ENCODE measurements at regions not wholly inside any gene's neighbourhood (a gene's known extent, or its start where the extent isn't known, plus 50 kb on each side); places are given as distances from the start of the nearest gene placed in this dataset.

- FAIRE-seq, result no peak
These were observed 91.3 kb downstream of the VEGFA start for GRCh38 chr6:43861212-43861894.

- FAIRE-seq, result no peak
These were observed 90.3 kb downstream of the VEGFA start for GRCh38 chr6:43860285-43860684.

- FAIRE-seq, result no peak
These were observed 89.2 kb downstream of the VEGFA start for GRCh38 chr6:43859213-43859612.

GRCh38 chr6:43858161-43859153 is 88.4 kb downstream of the VEGFA start:
- no peak for FAIRE-seq

GRCh38 chr6:43856005-43856765 is 86.2 kb downstream of the VEGFA start:
- no peak for FAIRE-seq

GRCh38 chr6:43855247-43855646 is 85.2 kb downstream of the VEGFA start:
- no peak for FAIRE-seq

- no peak for FAIRE-seq
These were observed 83.1 kb downstream of the VEGFA start for GRCh38 chr6:43853066-43853650.

GRCh38 chr6:43852350-43852864 is 82.4 kb downstream of the VEGFA start:
- FAIRE-seq, result no peak

- no peak for FAIRE-seq
These were observed 81.3 kb downstream of the VEGFA start for GRCh38 chr6:43851204-43851865.

- FAIRE-seq, result no peak
These were observed 80.5 kb downstream of the VEGFA start for GRCh38 chr6:43850314-43851203.

GRCh38 chr6:43849844-43850243 is 79.8 kb downstream of the VEGFA start:
- no peak for FAIRE-seq

- FAIRE-seq, result no peak
These were observed 78.8 kb downstream of the VEGFA start for GRCh38 chr6:43848671-43849391.

- no peak for FAIRE-seq
These were observed 78.0 kb downstream of the VEGFA start for GRCh38 chr6:43847741-43848630.

- no peak for FAIRE-seq
These were observed 76.5 kb downstream of the VEGFA start for GRCh38 chr6:43846556-43846955.

GRCh38 chr6:43845646-43846045 is 75.6 kb downstream of the VEGFA start:
- no peak for FAIRE-seq

- FAIRE-seq, result no peak
These were observed 73.7 kb downstream of the VEGFA start for GRCh38 chr6:43843669-43844171.

- no peak for FAIRE-seq
These were observed 73.2 kb downstream of the VEGFA start for GRCh38 chr6:43843097-43843645.

GRCh38 chr6:43842231-43842794 is 72.3 kb downstream of the VEGFA start:
- no peak for FAIRE-seq
